ENCODE measurements at regions not wholly inside any gene's neighbourhood (a gene's known extent, or its start where the extent isn't known, plus 50 kb on each side); places are given as distances from the start of the nearest gene placed in this dataset.

GRCh38 chrX:137366018-137366633 is 199.8 kb upstream of the ZIC3 start:
- no peak for DNase-seq

DNA sequence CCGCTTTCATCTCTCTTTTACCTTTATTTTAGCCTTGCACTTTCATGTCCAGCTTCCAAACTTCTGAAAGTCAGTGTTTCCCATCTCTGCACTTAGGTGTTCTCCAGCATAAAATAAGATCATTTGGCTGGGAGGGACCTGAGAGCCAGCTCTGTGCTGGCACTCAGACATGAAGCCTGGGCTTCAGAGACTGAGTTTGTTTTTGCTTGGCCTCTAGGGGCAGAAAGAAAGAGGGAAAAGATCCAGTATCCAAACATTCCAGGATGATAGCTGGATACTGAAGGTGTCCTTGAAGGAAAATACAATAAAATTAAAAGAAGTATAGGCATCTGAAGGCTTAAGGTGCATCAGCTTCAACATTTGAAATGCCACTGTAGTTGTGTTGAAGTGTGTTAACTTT is 202.4 kb upstream of the ZIC3 start:
- DNase-seq = no peak

- DNase-seq = no peak
Measured at GRCh38 chrX:137362583-137362982, 203.3 kb upstream of the ZIC3 start.

- no peak for DNase-seq
Measured at GRCh38 chrX:137354851-137355250, 211.1 kb upstream of the ZIC3 start.

- no peak for DNase-seq
Measured at GRCh38 chrX:137353404-137353803, 212.5 kb upstream of the ZIC3 start.

DNA sequence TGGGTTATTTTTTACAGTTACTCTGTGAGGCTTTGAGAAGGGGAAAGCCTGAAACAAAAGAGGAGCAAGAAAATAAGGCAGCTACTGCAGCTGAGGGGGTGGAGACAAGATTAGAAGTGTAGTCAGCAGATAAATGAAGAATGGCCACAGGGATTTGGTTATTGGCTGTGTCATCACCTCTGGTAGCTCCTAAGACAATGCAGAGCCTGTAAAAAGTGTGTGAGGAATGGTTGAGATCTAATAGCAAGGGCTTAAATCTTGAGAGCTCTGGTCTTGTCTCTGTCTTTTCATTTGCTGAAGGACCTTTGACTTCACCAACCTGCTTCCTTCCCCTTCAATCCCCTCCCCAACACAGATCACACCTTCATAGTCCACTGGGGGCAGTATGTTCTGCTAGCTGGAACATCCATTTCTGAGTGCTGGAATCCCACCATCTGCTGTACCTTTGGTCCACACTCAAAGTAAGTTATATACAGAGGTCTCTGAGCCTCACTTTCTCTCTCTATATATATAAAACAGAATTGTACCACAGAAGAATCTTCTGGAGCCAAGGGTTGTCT is 213.7 kb upstream of the ZIC3 start:
- DNase-seq = no peak

GRCh38 chrX:137342969-137343368 is 223.0 kb upstream of the ZIC3 start:
- DNase-seq = no peak

- no peak for DNase-seq
Measured at GRCh38 chrX:137313627-137314026, 252.3 kb upstream of the ZIC3 start.

DNA sequence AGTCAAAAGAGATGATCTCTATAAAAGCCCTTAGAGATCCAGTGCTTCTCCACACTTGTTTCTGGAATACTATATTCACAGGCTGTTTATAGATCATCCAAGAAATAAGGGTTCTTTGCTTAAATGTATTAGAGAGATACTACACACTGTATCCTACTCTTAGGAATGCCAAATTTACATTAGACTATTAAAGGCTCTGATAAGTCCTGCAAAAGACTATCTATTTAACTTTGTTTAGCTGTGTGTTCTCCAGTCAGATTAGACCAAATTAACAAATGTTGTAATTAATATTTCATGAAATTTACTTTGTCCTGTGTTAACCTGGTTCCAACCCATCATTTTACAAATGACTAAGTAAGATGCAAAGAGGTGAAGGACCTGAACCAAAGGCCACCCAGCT is 260.5 kb upstream of the ZIC3 start:
- DNase-seq = no peak

DNA sequence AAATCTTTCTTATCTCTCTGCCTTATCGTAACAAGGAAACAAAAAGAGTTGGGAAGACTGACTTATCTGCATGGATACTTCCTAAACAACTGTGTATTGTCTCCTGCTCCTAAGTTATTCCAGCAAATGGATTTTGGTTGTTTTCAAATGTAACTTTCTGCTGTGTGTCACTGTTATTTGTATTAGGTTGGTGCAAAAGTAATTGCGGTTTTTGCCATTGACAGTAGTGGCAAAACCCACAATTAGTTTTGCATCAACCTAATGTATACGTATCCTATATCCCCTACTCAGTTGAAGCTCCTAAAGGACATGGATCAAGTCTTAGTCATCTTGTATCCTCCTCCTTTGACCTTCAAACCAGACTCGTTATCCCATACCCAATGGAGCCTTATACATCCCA is 263.4 kb upstream of the GPR101 start:
- DNase-seq = no peak

- DNase-seq = no peak
Measured at GRCh38 chrX:137290011-137290410, 256.2 kb upstream of the GPR101 start.

- no peak for DNase-seq
Measured at GRCh38 chrX:137287191-137287590, 253.4 kb upstream of the GPR101 start.

GRCh38 chrX:137286423-137286822 is 252.6 kb upstream of the GPR101 start:
- no peak for DNase-seq

GRCh38 chrX:137278825-137279224 is 245.0 kb upstream of the GPR101 start:
- DNase-seq = no peak

DNA sequence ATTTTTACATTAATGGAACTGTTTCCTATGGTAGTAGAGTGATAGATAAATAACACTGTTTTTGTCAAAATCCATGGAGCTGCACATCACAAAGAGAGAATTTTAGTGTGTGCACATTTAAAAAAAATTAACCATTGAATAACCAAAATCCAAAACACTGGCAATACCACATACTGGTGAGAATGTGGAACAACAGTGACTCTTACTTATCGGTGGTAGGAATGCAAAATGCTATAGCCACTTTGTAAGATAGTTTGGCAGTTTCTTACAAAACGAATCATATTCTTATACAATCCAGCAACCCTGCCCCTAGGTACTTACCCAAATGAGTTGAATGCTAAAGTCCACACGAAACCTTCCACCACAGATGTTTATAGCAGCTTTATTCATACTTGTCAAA is 229.6 kb upstream of the GPR101 start:
- no peak for DNase-seq

DNA sequence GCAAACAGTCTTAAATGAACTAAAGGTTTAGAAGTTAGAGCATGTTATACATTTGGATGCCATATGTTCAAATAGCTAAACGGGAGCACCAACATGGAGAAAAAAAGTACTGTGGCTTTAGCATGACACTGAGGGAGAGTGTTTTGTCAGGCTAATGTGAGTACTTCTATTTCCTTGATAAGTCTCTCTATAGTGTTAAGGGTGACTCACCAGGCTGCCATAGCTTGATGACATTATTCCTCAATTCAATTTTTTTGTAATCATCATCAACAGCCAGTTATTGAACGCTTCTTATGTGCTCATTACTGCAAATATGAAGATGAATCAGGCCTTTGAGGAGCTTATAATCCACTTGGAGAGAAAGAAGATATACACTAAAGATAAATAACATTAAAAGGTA is 211.4 kb upstream of the GPR101 start:
- DNase-seq = no peak

DNA sequence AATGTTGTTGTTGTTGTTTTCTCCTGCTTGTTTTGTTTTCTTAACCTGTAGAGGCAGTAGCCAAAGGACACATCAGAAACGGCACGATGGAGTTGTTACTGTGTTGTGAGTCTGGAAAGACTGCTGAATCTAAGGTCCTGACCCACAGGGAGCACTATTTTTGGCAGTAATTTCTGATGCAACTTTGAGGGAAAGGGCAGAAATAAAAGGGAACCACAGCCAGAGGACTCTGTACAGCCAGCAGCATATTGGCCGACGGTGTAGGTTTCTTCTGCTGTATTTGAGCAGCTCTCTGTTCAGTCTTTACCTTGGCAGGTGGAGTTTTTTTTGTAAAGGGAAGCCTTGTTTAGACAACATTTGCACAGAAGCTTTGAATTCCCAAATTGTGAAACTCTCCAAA is 203.0 kb upstream of the GPR101 start:
- no peak for DNase-seq

GRCh38 chrX:137234651-137235402 is 201.0 kb upstream of the GPR101 start:
- DNase-seq = no peak

DNA sequence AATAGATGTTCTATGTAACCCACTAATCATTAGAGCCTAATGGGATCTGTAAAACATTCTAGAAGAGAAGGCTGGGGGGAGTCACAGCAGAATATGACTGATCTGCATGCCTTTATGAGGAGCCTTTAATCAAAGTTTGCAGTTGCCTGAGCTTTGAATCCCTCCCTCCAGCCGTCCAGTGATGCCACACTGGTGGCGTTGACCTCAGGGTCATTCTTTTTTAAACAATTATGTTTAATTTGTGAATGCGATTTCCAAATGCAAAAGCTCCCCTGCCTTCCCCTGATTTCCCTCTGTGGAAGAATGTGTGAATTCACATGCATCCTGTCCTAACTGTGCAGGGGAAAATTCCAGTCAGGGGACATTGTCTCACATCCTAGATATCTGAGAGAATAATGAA is 199.7 kb upstream of the GPR101 start:
- DNase-seq = no peak

- no peak for DNase-seq
Measured at GRCh38 chrX:137227151-137227550, 193.4 kb upstream of the GPR101 start.

- no peak for DNase-seq
Measured at GRCh38 chrX:137215467-137215866, 181.7 kb upstream of the GPR101 start.

- DNase-seq = no peak
Measured at GRCh38 chrX:137212078-137212632, 178.4 kb upstream of the GPR101 start.

DNA sequence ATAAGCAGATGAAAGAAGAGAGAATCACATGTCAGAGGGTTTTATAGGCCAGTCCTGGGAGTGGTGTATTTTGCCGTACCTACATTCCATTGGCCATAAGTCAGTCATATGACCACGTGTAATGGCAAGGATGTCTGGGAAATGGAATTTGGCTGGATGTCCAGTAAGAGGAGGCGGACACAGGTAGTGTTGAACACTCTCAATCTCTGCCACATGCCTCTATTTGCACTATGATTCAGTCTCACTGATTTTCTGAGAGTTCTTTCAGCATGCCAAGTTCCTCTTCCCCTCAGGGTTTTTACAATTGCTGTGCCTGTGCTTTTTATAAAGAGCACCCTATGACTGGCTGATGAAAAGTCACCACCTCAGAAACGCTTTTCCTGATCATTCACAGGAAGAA is 164.2 kb upstream of the GPR101 start:
- DNase-seq = no peak

DNA sequence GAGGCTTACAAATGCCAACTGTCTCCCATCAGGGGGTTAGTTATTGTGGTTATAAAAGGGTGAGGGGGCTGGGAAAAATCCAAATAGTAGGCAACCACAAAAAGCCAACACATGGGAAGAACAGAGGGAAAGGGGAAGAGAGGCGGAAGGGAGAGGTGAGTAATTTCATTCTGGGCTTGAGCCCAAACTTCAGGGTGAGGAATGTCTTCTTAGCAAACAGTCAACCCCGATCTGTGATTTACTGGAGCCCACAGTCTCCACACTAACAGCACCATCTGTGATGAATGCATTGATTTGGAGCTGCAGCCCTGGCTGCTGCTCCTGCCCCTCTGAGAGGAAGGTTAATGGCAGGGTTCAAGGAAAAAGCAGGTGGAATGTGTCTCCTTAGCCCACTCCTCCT is 162.2 kb upstream of the GPR101 start:
- no peak for DNase-seq
